ENCODE measurements at regions not wholly inside any gene's neighbourhood (a gene's known extent, or its start where the extent isn't known, plus 50 kb on each side); places are given as distances from the start of the nearest gene placed in this dataset.

DNA sequence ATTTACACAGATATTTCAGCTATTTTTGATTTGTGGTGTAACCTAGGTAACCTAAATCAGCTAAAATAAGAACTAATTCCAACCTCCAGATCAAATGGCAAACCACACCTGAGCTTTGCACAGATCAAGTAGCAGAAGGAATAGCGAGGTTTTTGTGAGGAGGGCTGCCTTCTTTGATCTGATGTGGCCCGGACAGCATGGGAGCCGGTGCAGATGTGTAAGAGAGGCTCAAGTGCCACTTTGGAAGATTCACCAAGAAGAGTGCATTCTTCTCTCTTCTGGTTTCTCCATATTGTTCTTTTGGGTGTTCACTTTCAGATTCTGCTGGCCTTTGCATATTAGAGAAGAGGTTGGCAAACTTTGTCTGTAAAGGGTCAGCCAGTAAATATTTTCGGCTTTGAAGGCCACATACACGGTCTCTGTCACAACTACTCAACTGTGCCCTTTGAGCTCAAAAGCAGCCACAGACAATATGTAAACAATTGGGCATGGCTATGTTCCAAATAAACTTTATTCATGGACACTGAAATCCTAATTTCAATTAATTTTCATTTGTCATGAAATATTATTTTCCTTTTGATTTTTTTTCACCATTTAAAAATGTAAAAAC, 78.9 kb upstream of the FAM9C start:
- CTCF ChIA-PET, result interaction anchor here (0.6 kb wide), 2 partner anchors 12 to 115 kb away, joined by 3 read pairs; no protein-coding TSS in a partner anchor
- TF ChIP-seq, protein P1, sequence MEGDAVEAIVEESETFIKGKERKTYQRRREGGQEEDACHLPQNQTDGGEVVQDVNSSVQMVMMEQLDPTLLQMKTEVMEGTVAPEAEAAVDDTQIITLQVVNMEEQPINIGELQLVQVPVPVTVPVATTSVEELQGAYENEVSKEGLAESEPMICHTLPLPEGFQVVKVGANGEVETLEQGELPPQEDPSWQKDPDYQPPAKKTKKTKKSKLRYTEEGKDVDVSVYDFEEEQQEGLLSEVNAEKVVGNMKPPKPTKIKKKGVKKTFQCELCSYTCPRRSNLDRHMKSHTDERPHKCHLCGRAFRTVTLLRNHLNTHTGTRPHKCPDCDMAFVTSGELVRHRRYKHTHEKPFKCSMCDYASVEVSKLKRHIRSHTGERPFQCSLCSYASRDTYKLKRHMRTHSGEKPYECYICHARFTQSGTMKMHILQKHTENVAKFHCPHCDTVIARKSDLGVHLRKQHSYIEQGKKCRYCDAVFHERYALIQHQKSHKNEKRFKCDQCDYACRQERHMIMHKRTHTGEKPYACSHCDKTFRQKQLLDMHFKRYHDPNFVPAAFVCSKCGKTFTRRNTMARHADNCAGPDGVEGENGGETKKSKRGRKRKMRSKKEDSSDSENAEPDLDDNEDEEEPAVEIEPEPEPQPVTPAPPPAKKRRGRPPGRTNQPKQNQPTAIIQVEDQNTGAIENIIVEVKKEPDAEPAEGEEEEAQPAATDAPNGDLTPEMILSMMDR (IDR thresholded peaks at IDR 0.05; ENCODE audit: low read depth, low read length), result no peak
- POLR2A ChIA-PET, result interaction anchor here (1.0 kb wide), 1 partner anchor 143 kb away, joined by 3 read pairs; no protein-coding TSS in a partner anchor

DNA sequence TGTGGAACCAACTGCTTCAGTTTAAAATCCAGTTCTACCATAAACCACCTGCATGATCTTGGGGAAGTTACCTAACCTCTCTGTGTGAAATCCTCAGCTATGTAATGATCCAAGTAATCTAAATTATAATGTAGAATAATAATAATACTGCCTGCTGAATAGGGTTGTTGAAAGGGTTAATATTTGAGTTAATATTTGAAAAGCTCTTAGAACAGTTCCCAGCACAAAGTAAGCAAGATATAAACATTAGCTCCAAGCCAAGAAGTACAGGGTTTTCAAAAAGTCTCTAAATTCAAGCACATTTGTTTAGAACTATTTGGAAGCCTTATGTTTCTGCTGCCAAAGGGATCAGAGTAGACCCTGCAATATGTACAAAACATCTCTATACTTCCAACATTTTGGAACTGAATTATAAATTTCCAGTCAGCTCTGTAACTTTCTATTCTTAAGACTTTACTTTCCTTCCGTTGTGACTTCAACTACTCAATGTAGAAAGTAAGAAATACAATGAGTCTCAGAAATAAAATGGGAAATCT, 76.7 kb upstream of the FAM9C start:
- Histone ChIP-seq H3K27ac (ENCODE audit: low read depth, low read length) (no peak overlapping the region), H3K4me3 (ENCODE audit: low read depth, low read length) (no peak overlapping the region), H3K27me3 (ENCODE audit: control insufficient read depth, insufficient read depth, low read length) (no peaks in the 10 kb centered on the region), H3K9me3 (ENCODE audit: control insufficient read depth, insufficient read depth, low read length) (no peaks in the 10 kb centered on the region)
- ChIA-PET CTCF (no interaction called here), POLR2A (interaction anchor here (0.7 to 2.0 kb wide), 2 partner anchors 143 to 367 kb away, joined by 3 to 6 read pairs; no protein-coding TSS in a partner anchor)
- no peak for DNase-seq (ENCODE audit: low read depth, low spot score)
- TF ChIP-seq, protein P1 (IDR thresholded peaks at IDR 0.05; ENCODE audit: low read depth, low read length), result no peak

More for the DNA sequence above, 78.9 kb upstream of the FAM9C start:
- Histone ChIP-seq H3K4me3 (ENCODE audit: low read depth, low read length) (no peak overlapping the region), H3K9me3 (ENCODE audit: control insufficient read depth, insufficient read depth, low read length) (no peaks in the 10 kb centered on the region), H3K27me3 (ENCODE audit: control insufficient read depth, insufficient read depth, low read length) (no peaks in the 10 kb centered on the region), H3K27ac (ENCODE audit: low read depth, low read length) (peak overlapping the region; percentile 52)
- DNase-seq (ENCODE audit: low read depth, low spot score), result no peak

GRCh38 chrX:13120017-13120416, 75.6 kb upstream of the FAM9C start:
- Histone ChIP-seq H3K4me3 (ENCODE audit: low read depth, low read length) (no peak overlapping the region), H3K9me3 (ENCODE audit: control insufficient read depth, insufficient read depth, low read length) (no peaks in the 10 kb centered on the region), H3K27me3 (ENCODE audit: control insufficient read depth, insufficient read depth, low read length) (no peaks in the 10 kb centered on the region), H3K27ac (ENCODE audit: low read depth, low read length) (peak overlapping the region; percentile 39)
- TF ChIP-seq, protein P1 (IDR thresholded peaks at IDR 0.05; ENCODE audit: low read depth, low read length), result no peak
- CTCF ChIA-PET, result interaction anchor here (1.0 kb wide), 1 partner anchor 139 kb away, joined by 3 read pairs; no protein-coding TSS in a partner anchor
- POLR2A ChIA-PET, result interaction anchor here (0.6 to 2.0 kb wide), 2 partner anchors 142 to 910 kb away, joined by 3 to 6 read pairs; no protein-coding TSS in a partner anchor
- DNase-seq (ENCODE audit: low read depth, low spot score), result no peak

GRCh38 chrX:13119386-13119785, 75.0 kb upstream of the FAM9C start:
- DNase-seq (ENCODE audit: low read depth, low spot score), result no peak
- ChIA-PET POLR2A (interaction anchor here (2.0 kb wide), 1 partner anchor 141 kb away, joined by 6 read pairs; no protein-coding TSS in a partner anchor), CTCF (interaction anchor here (1.0 kb wide), 1 partner anchor 139 kb away, joined by 3 read pairs; no protein-coding TSS in a partner anchor)
- no peak overlapping the region for H3K4me3 ChIP-seq (ENCODE audit: low read depth, low read length)
- H3K9me3 ChIP-seq (ENCODE audit: control insufficient read depth, insufficient read depth, low read length), result no peaks in the 10 kb centered on the region
- peak overlapping the region; percentile 39 for H3K27ac ChIP-seq (ENCODE audit: low read depth, low read length)
- H3K27me3 ChIP-seq (ENCODE audit: control insufficient read depth, insufficient read depth, low read length), result no peaks in the 10 kb centered on the region
- TF ChIP-seq, protein P1 (IDR thresholded peaks at IDR 0.05; ENCODE audit: low read depth, low read length), result no peak
